OCI-LY3 (cell line): ENCODE measurements at regions not wholly inside any gene's neighbourhood (a gene's known extent, or its start where the extent isn't known, plus 50 kb on each side); places are given as distances from the start of the nearest gene placed in this dataset.

Experiments used
- EZH2phosphoT487 ChIP-seq: fragments of 200-600 bp; shearing (Covaris generic); IDR thresholded peaks from 2 replicates; pipeline ENCODE4 v1.6.1; 2018; ENCODE audit warnings: antibody characterized with exemption, mixed run types, low read depth
- TF ChIP-seq, protein P1 (sequence below): fragments of 200-600, 300-600 bp; sonication (generic); IDR thresholded peaks from 2 replicates; pipeline ENCODE4 v1.5.1; 2014; ENCODE audit warnings: antibody characterized with exemption, low read length, low read depth

DNA sequence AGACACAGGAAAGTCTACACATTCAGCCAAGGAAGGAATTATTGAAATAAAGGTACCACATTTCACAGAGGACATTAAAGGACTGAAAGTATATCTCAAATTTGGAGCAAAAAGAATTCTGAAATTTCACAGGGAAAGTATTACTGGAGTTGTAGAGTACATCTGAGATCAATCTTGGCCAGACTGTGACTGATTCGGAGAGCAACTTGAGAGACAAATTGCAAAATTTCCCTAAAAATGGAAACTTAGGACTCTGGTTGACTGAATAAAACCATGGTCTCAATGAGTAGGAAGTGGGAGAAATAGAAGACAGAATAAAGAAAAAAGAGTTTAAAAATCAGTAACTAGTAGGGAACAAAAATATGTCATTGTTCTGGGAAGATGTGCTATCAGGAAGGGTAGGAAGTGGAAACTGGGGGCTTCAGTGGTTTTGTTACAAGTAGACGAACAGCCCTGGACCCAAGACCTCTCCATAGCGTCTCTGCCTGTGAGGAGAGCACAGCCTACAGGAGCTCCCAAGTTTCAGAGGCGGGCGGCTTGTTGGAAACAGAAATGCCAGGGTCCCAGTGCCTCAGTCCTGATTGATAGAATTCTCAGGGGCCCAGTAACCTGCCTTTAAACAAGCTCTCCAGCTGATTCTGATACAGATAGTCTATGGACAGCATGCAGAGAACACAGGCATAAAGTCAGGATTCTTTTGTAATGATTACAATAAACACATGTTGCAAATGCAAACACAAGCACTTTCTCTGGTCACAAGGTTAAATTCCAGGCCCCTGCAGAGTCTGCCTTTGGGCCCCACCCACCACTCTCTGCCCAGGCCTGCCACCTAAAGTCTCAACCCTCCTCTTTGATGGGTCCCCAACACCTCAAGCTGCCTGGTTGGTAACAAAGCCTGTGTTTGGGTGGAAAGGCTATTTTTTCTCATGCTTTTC lies 63.1 kb downstream of the BBS10 start:
- TF ChIP-seq, protein P1, sequence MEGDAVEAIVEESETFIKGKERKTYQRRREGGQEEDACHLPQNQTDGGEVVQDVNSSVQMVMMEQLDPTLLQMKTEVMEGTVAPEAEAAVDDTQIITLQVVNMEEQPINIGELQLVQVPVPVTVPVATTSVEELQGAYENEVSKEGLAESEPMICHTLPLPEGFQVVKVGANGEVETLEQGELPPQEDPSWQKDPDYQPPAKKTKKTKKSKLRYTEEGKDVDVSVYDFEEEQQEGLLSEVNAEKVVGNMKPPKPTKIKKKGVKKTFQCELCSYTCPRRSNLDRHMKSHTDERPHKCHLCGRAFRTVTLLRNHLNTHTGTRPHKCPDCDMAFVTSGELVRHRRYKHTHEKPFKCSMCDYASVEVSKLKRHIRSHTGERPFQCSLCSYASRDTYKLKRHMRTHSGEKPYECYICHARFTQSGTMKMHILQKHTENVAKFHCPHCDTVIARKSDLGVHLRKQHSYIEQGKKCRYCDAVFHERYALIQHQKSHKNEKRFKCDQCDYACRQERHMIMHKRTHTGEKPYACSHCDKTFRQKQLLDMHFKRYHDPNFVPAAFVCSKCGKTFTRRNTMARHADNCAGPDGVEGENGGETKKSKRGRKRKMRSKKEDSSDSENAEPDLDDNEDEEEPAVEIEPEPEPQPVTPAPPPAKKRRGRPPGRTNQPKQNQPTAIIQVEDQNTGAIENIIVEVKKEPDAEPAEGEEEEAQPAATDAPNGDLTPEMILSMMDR: no peak
- no peak for TF ChIP-seq EZH2phosphoT487
